K562 (cell line): ENCODE measurements at regions not wholly inside any gene's neighbourhood (a gene's known extent, or its start where the extent isn't known, plus 50 kb on each side); places are given as distances from the start of the nearest gene placed in this dataset.

Experiments
- ATAC-seq: fragments of 200-7000 bp; cut with Tn5 transposase; 3 replicates; pipeline ENCODE4 v1.9.1; 2020; ENCODE audit warnings: moderate library complexity
- BruUV-seq: library from RNA; stranded (reverse); fragments of 400-500 nt; replicated peaks from 2 replicates; lab custom pipeline; 2021; lab: Mats Ljungman, UMichigan
- CTCF ChIA-PET: fragments of 300-600 bp; formaldehyde crosslinking; extraction: SDS; loops from one replicate; lab custom pipeline; 2021; ENCODE audit warnings: low intra/inter-chr PET ratio; lab: Yijun Ruan, JAX
- POLR2A ChIA-PET: fragments of 300-600, 350-650 bp; sonication (Branson Sonifier 250); formaldehyde crosslinking; extraction: SDS; loops from one replicate; lab custom pipeline; 2021; ENCODE audit warnings: antibody characterized with exemption, inconsistent platforms; lab: Yijun Ruan, JAX
- DNase-seq, 4 experiments: peaks; one replicate each; pipeline versions ENCODE4 v3.0.0 to v3.0.0-alpha.2; 2011 to 2018; ENCODE audit warnings: low spot score in 3 of 4, mixed read lengths in 3 of 4; ENCODE audit errors: extremely low read depth in 1 of 4
- FAIRE-seq: peaks from 2 replicates; lab custom pipeline; 2011; peaks lifted over from hg19 to GRCh38; lab: Jason Lieb, UNC
- H2AFZ ChIP-seq: 2 replicates; pipeline ENCODE4 v1.6.0; 2011; ENCODE audit warnings: low read depth, low read length, control low read depth, inconsistent platforms
- H3K27ac ChIP-seq: fragments of 200-600 bp; 3 replicates; pipeline ENCODE4 v1.8.0; 2011; ENCODE audit warnings: low read depth, mild to moderate bottlenecking, control low read depth, inconsistent platforms, low read length, moderate library complexity, mixed read lengths; ENCODE audit errors: extremely low read depth
- H3K27me3 ChIP-seq, 2 experiments: fragments of 300-600 bp in 1 of 2; 2 replicates in 1 of 2; 3 replicates in 1 of 2; pipeline versions ENCODE4 v1.6.0 to v1.8.0; 2011; ENCODE audit warnings: inconsistent platforms in 2 of 2, low read length in 2 of 2, mild to moderate bottlenecking in 1 of 2, mixed read lengths in 1 of 2, moderate library complexity in 1 of 2; ENCODE audit not compliant: control insufficient read depth in 2 of 2, insufficient read depth in 2 of 2
- H3K36me3 ChIP-seq: fragments of 300-600 bp; 3 replicates; pipeline ENCODE4 v1.8.0; 2011; ENCODE audit warnings: mild to moderate bottlenecking, low read length, inconsistent platforms; ENCODE audit not compliant: control insufficient read depth, insufficient read depth
- H3K4me1 ChIP-seq, 2 experiments: fragments of 200-600 bp in 1 of 2; replicated peaks in 1 of 2; 2 replicates in 1 of 2; 3 replicates in 1 of 2; pipeline versions ENCODE4 v1.5.1 to v1.8.0; 2011; ENCODE audit warnings: inconsistent platforms in 2 of 2, low read length in 2 of 2, mild to moderate bottlenecking in 1 of 2, mixed read lengths in 1 of 2, moderate library complexity in 1 of 2; ENCODE audit not compliant: control insufficient read depth in 2 of 2, insufficient read depth in 2 of 2
- H3K4me2 ChIP-seq: 2 replicates; pipeline ENCODE4 v1.6.1; 2011; ENCODE audit warnings: low read length, control low read depth, inconsistent platforms, mixed read lengths; ENCODE audit not compliant: insufficient read depth
- H3K4me3 ChIP-seq: fragments of 200-600 bp; sonication (generic), shearing (Covaris generic); 2 replicates; pipeline ENCODE4 v1.5.1; 2016; ENCODE audit warnings: control low read depth, inconsistent platforms
- H3K79me2 ChIP-seq: fragments of 200-600 bp; 3 replicates; pipeline ENCODE4 v1.8.0; 2011; ENCODE audit warnings: low read length, inconsistent platforms; ENCODE audit not compliant: control insufficient read depth, insufficient read depth
- H3K9ac ChIP-seq, 2 experiments: 2 replicates each; pipeline versions ENCODE4 v1.6.0 to v1.6.1; 2011; ENCODE audit warnings: low read depth in 2 of 2, low read length in 2 of 2, control low read depth in 1 of 2, inconsistent platforms in 1 of 2, mild to moderate bottlenecking in 1 of 2, mixed read lengths in 1 of 2; ENCODE audit not compliant: insufficient read depth in 1 of 2
- H3K9me1 ChIP-seq: one replicate; pipeline ENCODE4 v1.6.0; 2011; ENCODE audit warnings: inconsistent platforms, mild to moderate bottlenecking, low read length, moderate library complexity; ENCODE audit not compliant: control insufficient read depth, insufficient read depth
- H3K9me3 ChIP-seq: replicated peaks from 2 replicates; pipeline ENCODE4 v1.5.1; 2011; ENCODE audit warnings: low read depth, low read length, inconsistent platforms; ENCODE audit not compliant: control insufficient read depth, insufficient read depth
- H4K20me1 ChIP-seq: replicated peaks from 2 replicates; pipeline ENCODE4 v1.6.1; 2011; ENCODE audit warnings: low read length, inconsistent platforms, mixed read lengths; ENCODE audit not compliant: control insufficient read depth, insufficient read depth
- BCLAF1 ChIP-seq, 2 experiments: fragments of 450-650 bp in 1 of 2; IDR thresholded peaks; 2 replicates each; pipeline ENCODE4 v1.6.1; 2011 to 2017; ENCODE audit warnings: low read depth in 2 of 2, antibody characterized with exemption in 1 of 2, borderline replicate concordance in 1 of 2, low read length in 1 of 2, mild to moderate bottlenecking in 1 of 2, mixed read lengths in 1 of 2; ENCODE audit not compliant: control insufficient read depth in 1 of 2
- FOXM1 ChIP-seq, 2 experiments: fragments of 450-650 bp in 1 of 2; sonication (generic) in 1 of 2; formaldehyde crosslinking in 1 of 2; IDR thresholded peaks; 2 replicates each; pipeline versions ENCODE4 v1.6.1 to v1.9.0; 2017 to 2022; ENCODE audit warnings: low read depth in 2 of 2, mild to moderate bottlenecking in 2 of 2, missing genetic modification reagents in 1 of 2, moderate library complexity in 1 of 2
- MEIS2 ChIP-seq: fragments of 450-650 bp; IDR thresholded peaks from 2 replicates; pipeline ENCODE4 v1.6.1; 2014; ENCODE audit warnings: mild to moderate bottlenecking; ENCODE audit not compliant: partially characterized antibody
- PTRF ChIP-seq: fragments of 450-650 bp; IDR thresholded peaks from 2 replicates; pipeline ENCODE4 v1.6.1; 2016; ENCODE audit warnings: mild to moderate bottlenecking, missing genetic modification characterization, missing compliant biosample characterization
- RBM25 ChIP-seq: fragments of 200-400 bp; formaldehyde crosslinking; IDR thresholded peaks from 2 replicates; pipeline ENCODE4 v1.6.1; 2018; ENCODE audit warnings: low read length, low read depth, moderate library complexity; ENCODE audit not compliant: severe bottlenecking
- THAP7 ChIP-seq: fragments of 250-450 bp; sonication (Bioruptor Pico); IDR thresholded peaks from 2 replicates; pipeline ENCODE4 v1.5.0; 2021
- ZNF311 ChIP-seq: fragments of 250-450 bp; sonication (Bioruptor Pico); IDR thresholded peaks from 2 replicates; pipeline ENCODE4 v1.4.0; 2020; ENCODE audit warnings: mild to moderate bottlenecking, moderate library complexity
- in situ Hi-C: fragments of 300-500 bp; cut with MboI; formaldehyde crosslinking; loops from 4 replicates; pipeline ENCODE4 v1.15.0; 2018; ENCODE audit warnings: inconsistent platforms, mixed read lengths
- intact Hi-C: fragments of 100-400 bp; cut with micrococcal nuclease; formaldehyde crosslinking; loops from 2 replicates; pipeline ENCODE4 v1.14.2; 2022

- no peak for DNase-seq
- Histone ChIP-seq H3K4me3 (no peak overlapping the region), H3K9me1 (no peaks in the 10 kb centered on the region), H2AFZ (no peak overlapping the region), H3K36me3 (no peaks in the 10 kb centered on the region), H3K4me2 (no peak overlapping the region), H3K9me3 (no peaks in the 10 kb centered on the region), H3K9ac (no peak overlapping the region), H3K27me3 (no peaks in the 10 kb centered on the region), H3K27ac (no peak overlapping the region), H4K20me1 (no peaks in the 10 kb centered on the region), H3K4me1 (no peaks in the 10 kb centered on the region), H3K79me2 (no peaks in the 10 kb centered on the region)
- ChIA-PET CTCF (no interaction called here), POLR2A (no interaction called here)
- no peak for FAIRE-seq
- no peak for ATAC-seq
- intact Hi-C loops, result no loop called here
- TF ChIP-seq BCLAF1 (IDR thresholded peaks at IDR 0.05; ENCODE audit: borderline replicate concordance in 1 of 2, control insufficient read depth in 1 of 2, low read depth in 2 of 2, low read length in 1 of 2), result no peak
- no TSS peak for BruUV-seq
- in situ Hi-C loops, result no loop called here
These were observed 180.4 kb downstream of the ST8SIA4 start for GRCh38 chr5:100722657-100723056.

GRCh38 chr5:100723229-100723628 lies 179.9 kb downstream of the ST8SIA4 start:
- H3K27me3 ChIP-seq, result no peaks in the 10 kb centered on the region
- H2AFZ ChIP-seq, result no peak overlapping the region
- DNase-seq (no peak), ATAC-seq (no peak), FAIRE-seq (no peak)
- no peak overlapping the region for H3K4me2 ChIP-seq
- no peak overlapping the region for H3K4me3 ChIP-seq
- intact Hi-C loops, result no loop called here
- no TSS peak for BruUV-seq
- H3K9me3 ChIP-seq, result no peaks in the 10 kb centered on the region
- H3K9ac ChIP-seq, result no peak overlapping the region
- ChIA-PET POLR2A (no interaction called here), CTCF (no interaction called here)
- H3K36me3 ChIP-seq, result no peaks in the 10 kb centered on the region
- H4K20me1 ChIP-seq, result no peaks in the 10 kb centered on the region
- H3K4me1 ChIP-seq, result no peaks in the 10 kb centered on the region
- TF ChIP-seq MEIS2 (no peak), ZNF311 (CRISPR knock-in tag) (no peak), FOXM1 (IDR thresholded peaks at IDR 0.05; ENCODE audit: low read depth) (no peak), FOXM1 (CRISPR knock-in tag; IDR thresholded peaks at IDR 0.05; ENCODE audit: low read depth) (no peak), RBM25 (no peak), THAP7 (no peak), PTRF (tag) (no peak)
- no peaks in the 10 kb centered on the region for H3K79me2 ChIP-seq
- in situ Hi-C loops, result no loop called here
- H3K27ac ChIP-seq, result no peak overlapping the region
- no peaks in the 10 kb centered on the region for H3K9me1 ChIP-seq
